OCI-LY3 (cell line): ENCODE measurements at regions not wholly inside any gene's neighbourhood (a gene's known extent, or its start where the extent isn't known, plus 50 kb on each side); places are given as distances from the start of the nearest gene placed in this dataset.
"Not testable (repeated sequence)": the region's sequence is repeated elsewhere in the genome, so short reads cannot be mapped to it uniquely, and the experiment has no call there.

ENCODE experiments used
- EZH2phosphoT487 ChIP-seq: fragments of 200-600 bp; shearing (Covaris generic); IDR thresholded peaks from 2 replicates; pipeline ENCODE4 v1.6.1; 2018; ENCODE audit warnings: antibody characterized with exemption, mixed run types, low read depth
- TF ChIP-seq, protein P1 (sequence below): fragments of 200-600, 300-600 bp; sonication (generic); IDR thresholded peaks from 2 replicates; pipeline ENCODE4 v1.5.1; 2014; ENCODE audit warnings: antibody characterized with exemption, low read length, low read depth

DNA sequence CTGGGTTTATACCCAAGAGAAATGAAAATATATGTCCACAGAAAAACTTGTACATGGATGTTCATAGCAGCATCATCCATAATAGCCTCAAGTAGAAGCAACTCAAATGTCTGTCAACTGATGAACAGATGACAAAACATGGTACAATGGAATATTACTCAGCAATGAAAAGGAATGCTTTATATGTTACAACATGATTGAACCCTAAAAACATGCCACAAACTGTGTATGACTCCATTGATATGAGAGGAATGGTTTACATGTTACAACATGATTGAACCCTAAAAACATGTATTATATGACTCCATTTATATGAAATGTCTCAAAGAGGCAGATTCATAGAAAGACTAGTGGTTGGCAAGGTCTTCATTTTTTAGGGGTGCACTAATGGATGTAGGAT is 104.8 kb downstream of the LAT start:
- TF ChIP-seq, protein P1, sequence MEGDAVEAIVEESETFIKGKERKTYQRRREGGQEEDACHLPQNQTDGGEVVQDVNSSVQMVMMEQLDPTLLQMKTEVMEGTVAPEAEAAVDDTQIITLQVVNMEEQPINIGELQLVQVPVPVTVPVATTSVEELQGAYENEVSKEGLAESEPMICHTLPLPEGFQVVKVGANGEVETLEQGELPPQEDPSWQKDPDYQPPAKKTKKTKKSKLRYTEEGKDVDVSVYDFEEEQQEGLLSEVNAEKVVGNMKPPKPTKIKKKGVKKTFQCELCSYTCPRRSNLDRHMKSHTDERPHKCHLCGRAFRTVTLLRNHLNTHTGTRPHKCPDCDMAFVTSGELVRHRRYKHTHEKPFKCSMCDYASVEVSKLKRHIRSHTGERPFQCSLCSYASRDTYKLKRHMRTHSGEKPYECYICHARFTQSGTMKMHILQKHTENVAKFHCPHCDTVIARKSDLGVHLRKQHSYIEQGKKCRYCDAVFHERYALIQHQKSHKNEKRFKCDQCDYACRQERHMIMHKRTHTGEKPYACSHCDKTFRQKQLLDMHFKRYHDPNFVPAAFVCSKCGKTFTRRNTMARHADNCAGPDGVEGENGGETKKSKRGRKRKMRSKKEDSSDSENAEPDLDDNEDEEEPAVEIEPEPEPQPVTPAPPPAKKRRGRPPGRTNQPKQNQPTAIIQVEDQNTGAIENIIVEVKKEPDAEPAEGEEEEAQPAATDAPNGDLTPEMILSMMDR, result not testable (repeated sequence)
- TF ChIP-seq EZH2phosphoT487, result not testable (repeated sequence)
